SK-N-SH (cell line): ENCODE measurements at regions not wholly inside any gene's neighbourhood (a gene's known extent, or its start where the extent isn't known, plus 50 kb on each side); places are given as distances from the start of the nearest gene placed in this dataset.
"Not testable (repeated sequence)": the region's sequence is repeated elsewhere in the genome, so short reads cannot be mapped to it uniquely, and the experiment has no call there.

Experiments
- CTCF ChIA-PET: fragments of 300-600, 350-600 bp; formaldehyde crosslinking; extraction: SDS; loops from one replicate; lab custom pipeline; 2021; lab: Yijun Ruan, JAX
- POLR2A ChIA-PET: fragments of 350-600 bp; sonication (Branson Sonifier 250); formaldehyde crosslinking; extraction: SDS; loops from one replicate; lab custom pipeline; 2020; ENCODE audit warnings: antibody characterized with exemption, inconsistent platforms; lab: Yijun Ruan, JAX
- DNase-seq: peaks from one replicate; pipeline ENCODE4 v3.0.0; 2012
- H2AFZ ChIP-seq: fragments of 200-600 bp; sonication (generic); 2 replicates; pipeline ENCODE4 v1.8.1; 2016; ENCODE audit warnings: antibody characterized with exemption, mild to moderate bottlenecking, low read depth
- H3F3A ChIP-seq: fragments of 200-600 bp; sonication (generic); replicated peaks from 2 replicates; pipeline ENCODE3; 2016; ENCODE audit warnings: antibody characterized with exemption, mild to moderate bottlenecking; ENCODE audit not compliant: insufficient read depth
- H3K27ac ChIP-seq, 2 experiments: fragments of 200-500 bp in 1 of 2; fragments of 200-600 bp in 1 of 2; sonication (Bioruptor generic) in 1 of 2; sonication (generic), shearing (Covaris generic) in 1 of 2; 2 replicates each; pipeline versions ENCODE4 v1.5.1 to v1.6.1; 2014 to 2016; ENCODE audit warnings: low read depth in 2 of 2, inconsistent platforms in 1 of 2, low read length in 1 of 2, mild to moderate bottlenecking in 1 of 2, mixed read lengths in 1 of 2
- H3K27me3 ChIP-seq: fragments of 200-600 bp; sonication (generic), shearing (Covaris generic); 2 replicates; pipeline ENCODE4 v1.6.1; 2016; ENCODE audit warnings: mixed run types; ENCODE audit not compliant: insufficient read depth
- H3K36me3 ChIP-seq, 2 experiments: fragments of 200-500 bp in 1 of 2; fragments of 200-600 bp in 1 of 2; sonication (Bioruptor generic) in 1 of 2; sonication (generic) in 1 of 2; replicated peaks in 1 of 2; 2 replicates each; pipeline versions ENCODE3 to v1.5.1; 2014 to 2016; ENCODE audit warnings: low read length in 1 of 2, mild to moderate bottlenecking in 1 of 2; ENCODE audit not compliant: insufficient read depth in 2 of 2, control insufficient read depth in 1 of 2
- H3K4me1 ChIP-seq, 2 experiments: fragments of 200-500 bp in 1 of 2; fragments of 200-600 bp in 1 of 2; sonication (Bioruptor generic) in 1 of 2; sonication (generic), shearing (Covaris generic) in 1 of 2; 2 replicates each; pipeline versions ENCODE4 v1.5.1 to v1.6.1; 2014 to 2016; ENCODE audit warnings: low read depth in 1 of 2, low read length in 1 of 2, mixed run types in 1 of 2; ENCODE audit not compliant: insufficient read depth in 2 of 2, control insufficient read depth in 1 of 2
- H3K4me2 ChIP-seq: fragments of 200-600 bp; sonication (generic), shearing (Covaris generic); 2 replicates; pipeline ENCODE4 v1.6.1; 2017; ENCODE audit warnings: mixed run types
- H3K4me3 ChIP-seq, 2 experiments: fragments of 200-500 bp in 1 of 2; fragments of 200-600 bp in 1 of 2; sonication (Bioruptor generic) in 1 of 2; sonication (generic), shearing (Covaris generic) in 1 of 2; 2 replicates each; pipeline versions ENCODE4 v1.5.1 to v1.8.1; 2014 to 2016; ENCODE audit warnings: low read depth in 2 of 2, inconsistent platforms in 1 of 2, low read length in 1 of 2, mild to moderate bottlenecking in 1 of 2, mixed read lengths in 1 of 2, moderate library complexity in 1 of 2
- H3K79me2 ChIP-seq: fragments of 200-600 bp; sonication (generic); 2 replicates; pipeline ENCODE4 v1.8.1; 2017; ENCODE audit warnings: mild to moderate bottlenecking; ENCODE audit not compliant: insufficient read depth
- H3K9ac ChIP-seq: fragments of 200-600 bp; sonication (generic); 2 replicates; pipeline ENCODE4 v1.6.1; 2017; ENCODE audit warnings: mixed run types
- H3K9me2 ChIP-seq: fragments of 200-600 bp; sonication (generic); 2 replicates; pipeline ENCODE4 v1.6.1; 2017; ENCODE audit warnings: mixed run types
- H3K9me3 ChIP-seq: fragments of 200-600 bp; sonication (generic); 2 replicates; pipeline ENCODE4 v1.6.1; 2017; ENCODE audit warnings: mixed run types, mild to moderate bottlenecking, moderate library complexity
- H4K20me1 ChIP-seq: fragments of 200-600 bp; sonication (generic); 2 replicates; pipeline ENCODE4 v1.6.1; 2017; ENCODE audit warnings: mild to moderate bottlenecking, mixed run types; ENCODE audit not compliant: insufficient read depth
- CHD2 ChIP-seq: fragments of 150-350 bp; IDR thresholded peaks from 2 replicates; pipeline ENCODE4 v1.6.1; 2018; ENCODE audit warnings: low read length; ENCODE audit not compliant: partially characterized antibody
- ELF1 ChIP-seq: IDR thresholded peaks from 2 replicates; pipeline ENCODE4 v1.4.0; 2012
- EP300 ChIP-seq, 2 experiments: IDR thresholded peaks; 2 replicates each; pipeline versions ENCODE4 v1.4.0 to v1.6.1; 2012; ENCODE audit warnings: borderline replicate concordance in 1 of 2, low read depth in 1 of 2, low read length in 1 of 2
- EZH2phosphoT487 ChIP-seq: fragments of 200-600 bp; sonication (generic); IDR thresholded peaks from 2 replicates; pipeline ENCODE4 v1.6.1; 2017; ENCODE audit warnings: low read depth, mixed run types, mild to moderate bottlenecking, antibody characterized with exemption, moderate library complexity, borderline replicate concordance
- FOXJ3 ChIP-seq: sonication (generic); formaldehyde crosslinking; IDR thresholded peaks from 2 replicates; pipeline ENCODE4 v1.5.1; 2020; ENCODE audit warnings: mild to moderate bottlenecking, missing genetic modification reagents
- FOXM1 ChIP-seq: IDR thresholded peaks from 2 replicates; pipeline ENCODE4 v1.4.0; 2012; ENCODE audit warnings: low read depth, mild to moderate bottlenecking
- GABPA ChIP-seq: IDR thresholded peaks from 2 replicates; pipeline ENCODE4 v1.4.0; 2012; ENCODE audit warnings: low read depth, mild to moderate bottlenecking
- JUND ChIP-seq: IDR thresholded peaks from 2 replicates; pipeline ENCODE4 v1.4.0; 2012
- RCOR1 ChIP-seq: fragments of 150-350 bp; IDR thresholded peaks from 2 replicates; pipeline ENCODE4 v1.6.1; 2017; ENCODE audit warnings: antibody characterized with exemption, low read length
- RFX5 ChIP-seq: IDR thresholded peaks from 2 replicates; pipeline ENCODE4 v1.6.1; 2012; ENCODE audit warnings: mild to moderate bottlenecking, improper control_type of control experiment, low read length
- TAF1 ChIP-seq: IDR thresholded peaks from 2 replicates; pipeline ENCODE4 v1.6.1; 2012; ENCODE audit warnings: low read depth, mild to moderate bottlenecking, low read length, moderate library complexity, borderline replicate concordance
- TCF12 ChIP-seq: IDR thresholded peaks from 2 replicates; pipeline ENCODE4 v1.4.0; 2012
- YY1 ChIP-seq: IDR thresholded peaks from 2 replicates; pipeline ENCODE4 v1.4.0; 2012; ENCODE audit warnings: low read depth, mild to moderate bottlenecking
- WGBS: methylation state at CpG from one replicate; pipeline ENCODE4 v1.1.6; 2017; ENCODE audit warnings: low lambda C conversion rate; 5-methylcytosine and 5-hydroxymethylcytosine counted together
- TF ChIP-seq, protein P1 (sequence below): fragments of 200-600 bp; sonication (generic); IDR thresholded peaks from 2 replicates; pipeline ENCODE4 v1.6.1; 2017; ENCODE audit warnings: antibody characterized with exemption, mild to moderate bottlenecking, moderate library complexity
- TF ChIP-seq, protein P2 (sequence below): IDR thresholded peaks from 2 replicates; pipeline ENCODE4 v1.4.0; 2012; ENCODE audit warnings: low read depth, borderline replicate concordance
- TF ChIP-seq, protein P3 (sequence below): IDR thresholded peaks from 2 replicates; pipeline ENCODE4 v1.6.1; 2012; ENCODE audit warnings: mild to moderate bottlenecking, low read depth, low read length, moderate library complexity

DNA sequence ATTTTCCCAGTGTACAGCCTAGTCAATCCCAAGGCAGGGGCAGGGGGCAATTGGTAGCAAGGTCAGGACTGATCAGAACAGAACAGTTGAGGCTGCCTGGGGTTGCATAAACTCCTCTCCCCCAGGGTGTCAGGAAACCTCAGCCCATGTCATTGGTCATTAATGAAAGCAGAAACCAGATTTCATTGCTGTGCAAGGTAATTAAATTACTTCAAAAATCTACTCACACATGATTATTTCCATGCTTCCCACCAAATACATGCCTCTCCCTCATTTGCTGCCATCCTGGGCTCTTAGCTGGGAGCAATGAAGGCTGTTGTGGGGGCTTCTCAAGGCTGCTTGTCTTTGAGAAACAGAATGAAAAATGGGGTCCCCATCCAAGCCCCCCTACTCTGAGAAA is 124.2 kb downstream of the PHETA1 start:
- no peaks in the 10 kb centered on the region for H3K27me3 ChIP-seq
- H3K9me2 ChIP-seq: no peaks in the 10 kb centered on the region
- peak overlapping the region in 1 of 2 experiments; percentile 76; a peak in 2 of 4 replicates for H3K27ac ChIP-seq
- peaks cover 0 to 17% of the 10 kb centered on the region in 2 experiments; a peak in 1 of 4 replicates for H3K4me1 ChIP-seq
- no peaks in the 10 kb centered on the region for H3K36me3 ChIP-seq
- H3K4me3 ChIP-seq: no peak overlapping the region
- H3F3A ChIP-seq: no peaks in the 10 kb centered on the region
- no peaks in the 10 kb centered on the region for H3K9me3 ChIP-seq
- H3K9ac ChIP-seq: no peak overlapping the region
- H3K79me2 ChIP-seq: no peaks in the 10 kb centered on the region
- CTCF ChIA-PET: interaction anchor here (0.8 to 1.2 kb wide), 2 partner anchors 19 to 23 kb away, joined by 3 read pairs; no protein-coding TSS in a partner anchor
- no peak overlapping the region for H3K4me2 ChIP-seq
- TF ChIP-seq CHD2 (peak; percentile 37), RCOR1 (peak; percentile 84), EP300 (IDR thresholded peaks at IDR 0.05; ENCODE audit: borderline replicate concordance in 1 of 2, low read depth in 1 of 2, low read length in 1 of 2) (peak in 1 of 2 experiments; percentile 80; a peak in 1 of 4 replicates), TAF1 (no peak)
- TF ChIP-seq, protein P1, sequence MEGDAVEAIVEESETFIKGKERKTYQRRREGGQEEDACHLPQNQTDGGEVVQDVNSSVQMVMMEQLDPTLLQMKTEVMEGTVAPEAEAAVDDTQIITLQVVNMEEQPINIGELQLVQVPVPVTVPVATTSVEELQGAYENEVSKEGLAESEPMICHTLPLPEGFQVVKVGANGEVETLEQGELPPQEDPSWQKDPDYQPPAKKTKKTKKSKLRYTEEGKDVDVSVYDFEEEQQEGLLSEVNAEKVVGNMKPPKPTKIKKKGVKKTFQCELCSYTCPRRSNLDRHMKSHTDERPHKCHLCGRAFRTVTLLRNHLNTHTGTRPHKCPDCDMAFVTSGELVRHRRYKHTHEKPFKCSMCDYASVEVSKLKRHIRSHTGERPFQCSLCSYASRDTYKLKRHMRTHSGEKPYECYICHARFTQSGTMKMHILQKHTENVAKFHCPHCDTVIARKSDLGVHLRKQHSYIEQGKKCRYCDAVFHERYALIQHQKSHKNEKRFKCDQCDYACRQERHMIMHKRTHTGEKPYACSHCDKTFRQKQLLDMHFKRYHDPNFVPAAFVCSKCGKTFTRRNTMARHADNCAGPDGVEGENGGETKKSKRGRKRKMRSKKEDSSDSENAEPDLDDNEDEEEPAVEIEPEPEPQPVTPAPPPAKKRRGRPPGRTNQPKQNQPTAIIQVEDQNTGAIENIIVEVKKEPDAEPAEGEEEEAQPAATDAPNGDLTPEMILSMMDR: no peak
- TF ChIP-seq, all 33 proteins: peak for 3
- POLR2A ChIA-PET: no interaction called here
- Histone ChIP-seq H2AFZ (no peak overlapping the region), H4K20me1 (no peaks in the 10 kb centered on the region)
- peak; percentile 65 for DNase-seq

DNA sequence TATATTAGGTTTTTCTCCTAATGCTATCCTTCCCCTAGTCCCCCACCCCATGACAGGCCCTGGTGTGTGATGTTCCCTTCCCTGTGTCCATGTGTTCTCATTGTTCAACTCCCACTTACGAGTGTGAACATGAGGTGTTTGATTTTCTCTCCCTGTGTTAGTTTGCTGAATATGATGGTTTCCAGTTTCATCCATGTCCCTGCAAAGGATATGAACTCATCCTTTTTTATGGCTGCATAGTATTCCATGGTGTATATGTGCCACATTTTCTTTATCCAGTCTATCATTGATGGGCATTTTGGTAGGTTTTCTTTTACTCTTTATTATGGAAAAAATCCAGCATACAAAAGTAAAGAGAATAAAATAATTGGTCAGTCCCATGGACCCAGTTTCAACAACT is 126.1 kb downstream of the PHETA1 start:
- H3K36me3 ChIP-seq, H3K4me2 ChIP-seq, H3K4me3 ChIP-seq, H3K9me3 ChIP-seq, H3K9me2 ChIP-seq, H3K79me2 ChIP-seq, H3K27ac ChIP-seq, H3K27me3 ChIP-seq, H3F3A ChIP-seq, H3K9ac ChIP-seq, H4K20me1 ChIP-seq, H2AFZ ChIP-seq, CTCF ChIA-PET, DNase-seq, POLR2A ChIA-PET: not testable (repeated sequence)
- WGBS: 17% methylated on average over 1 of the region's 1 CpG
- peaks cover 0 to 12% of the 10 kb centered on the region in 2 experiments; a peak in 1 of 4 replicates for H3K4me1 ChIP-seq

DNA sequence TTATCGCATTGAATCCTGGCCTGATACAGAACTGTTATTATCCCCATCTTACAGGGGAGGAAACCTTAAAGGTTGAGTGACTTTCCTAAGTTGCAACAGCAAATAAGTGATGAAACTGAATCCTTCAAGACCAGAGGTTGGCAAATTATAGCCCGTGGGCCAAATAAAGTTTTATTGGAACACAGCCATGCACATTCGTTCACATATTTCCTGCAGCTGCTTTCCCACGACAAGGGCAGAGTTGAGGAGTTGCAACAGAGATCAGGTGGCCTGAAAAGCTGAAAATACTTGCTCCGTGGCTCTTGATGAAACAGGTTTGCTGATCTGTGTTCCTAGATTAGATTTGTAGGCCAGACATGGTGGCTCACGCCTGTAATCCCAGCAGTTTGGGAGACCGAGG is 126.7 kb downstream of the PHETA1 start:
- ChIA-PET CTCF (interaction anchor here (0.9 kb wide), 1 partner anchor 32 kb away, joined by 3 read pairs; no protein-coding TSS in a partner anchor), POLR2A (no interaction called here)
- Histone ChIP-seq H3K4me2 (no peak overlapping the region), H3K9me3 (no peaks in the 10 kb centered on the region), H3K9me2 (no peaks in the 10 kb centered on the region), H3K79me2 (no peaks in the 10 kb centered on the region), H3K27me3 (no peaks in the 10 kb centered on the region), H4K20me1 (no peaks in the 10 kb centered on the region), H3K4me3 (no peak overlapping the region), H3K4me1 (peaks cover 0 to 12% of the 10 kb centered on the region in 2 experiments; a peak in 1 of 4 replicates), H2AFZ (no peak overlapping the region), H3K36me3 (no peaks in the 10 kb centered on the region), H3K9ac (no peak overlapping the region), H3K27ac (no peak overlapping the region), H3F3A (no peaks in the 10 kb centered on the region)
- WGBS: 65% methylated on average over 6 of the region's 7 CpGs
- no peak for DNase-seq
- no peak for TF ChIP-seq TCF12
- no peak for TF ChIP-seq GABPA
- no peak for TF ChIP-seq FOXJ3 (CRISPR knock-in tag)
- TF ChIP-seq RFX5: no peak
- no peak for TF ChIP-seq FOXM1
- TF ChIP-seq, protein P2, sequence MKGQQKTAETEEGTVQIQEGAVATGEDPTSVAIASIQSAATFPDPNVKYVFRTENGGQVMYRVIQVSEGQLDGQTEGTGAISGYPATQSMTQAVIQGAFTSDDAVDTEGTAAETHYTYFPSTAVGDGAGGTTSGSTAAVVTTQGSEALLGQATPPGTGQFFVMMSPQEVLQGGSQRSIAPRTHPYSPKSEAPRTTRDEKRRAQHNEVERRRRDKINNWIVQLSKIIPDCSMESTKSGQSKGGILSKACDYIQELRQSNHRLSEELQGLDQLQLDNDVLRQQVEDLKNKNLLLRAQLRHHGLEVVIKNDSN: no peak
- TF ChIP-seq YY1: no peak
- TF ChIP-seq, protein P3, sequence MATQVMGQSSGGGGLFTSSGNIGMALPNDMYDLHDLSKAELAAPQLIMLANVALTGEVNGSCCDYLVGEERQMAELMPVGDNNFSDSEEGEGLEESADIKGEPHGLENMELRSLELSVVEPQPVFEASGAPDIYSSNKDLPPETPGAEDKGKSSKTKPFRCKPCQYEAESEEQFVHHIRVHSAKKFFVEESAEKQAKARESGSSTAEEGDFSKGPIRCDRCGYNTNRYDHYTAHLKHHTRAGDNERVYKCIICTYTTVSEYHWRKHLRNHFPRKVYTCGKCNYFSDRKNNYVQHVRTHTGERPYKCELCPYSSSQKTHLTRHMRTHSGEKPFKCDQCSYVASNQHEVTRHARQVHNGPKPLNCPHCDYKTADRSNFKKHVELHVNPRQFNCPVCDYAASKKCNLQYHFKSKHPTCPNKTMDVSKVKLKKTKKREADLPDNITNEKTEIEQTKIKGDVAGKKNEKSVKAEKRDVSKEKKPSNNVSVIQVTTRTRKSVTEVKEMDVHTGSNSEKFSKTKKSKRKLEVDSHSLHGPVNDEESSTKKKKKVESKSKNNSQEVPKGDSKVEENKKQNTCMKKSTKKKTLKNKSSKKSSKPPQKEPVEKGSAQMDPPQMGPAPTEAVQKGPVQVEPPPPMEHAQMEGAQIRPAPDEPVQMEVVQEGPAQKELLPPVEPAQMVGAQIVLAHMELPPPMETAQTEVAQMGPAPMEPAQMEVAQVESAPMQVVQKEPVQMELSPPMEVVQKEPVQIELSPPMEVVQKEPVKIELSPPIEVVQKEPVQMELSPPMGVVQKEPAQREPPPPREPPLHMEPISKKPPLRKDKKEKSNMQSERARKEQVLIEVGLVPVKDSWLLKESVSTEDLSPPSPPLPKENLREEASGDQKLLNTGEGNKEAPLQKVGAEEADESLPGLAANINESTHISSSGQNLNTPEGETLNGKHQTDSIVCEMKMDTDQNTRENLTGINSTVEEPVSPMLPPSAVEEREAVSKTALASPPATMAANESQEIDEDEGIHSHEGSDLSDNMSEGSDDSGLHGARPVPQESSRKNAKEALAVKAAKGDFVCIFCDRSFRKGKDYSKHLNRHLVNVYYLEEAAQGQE: no peak
- TF ChIP-seq ELF1: no peak
- no peak for TF ChIP-seq JUND
- no peak for TF ChIP-seq EZH2phosphoT487
